ENCODE measurements at regions not wholly inside any gene's neighbourhood (a gene's known extent, or its start where the extent isn't known, plus 50 kb on each side); places are given as distances from the start of the nearest gene placed in this dataset.

DNA sequence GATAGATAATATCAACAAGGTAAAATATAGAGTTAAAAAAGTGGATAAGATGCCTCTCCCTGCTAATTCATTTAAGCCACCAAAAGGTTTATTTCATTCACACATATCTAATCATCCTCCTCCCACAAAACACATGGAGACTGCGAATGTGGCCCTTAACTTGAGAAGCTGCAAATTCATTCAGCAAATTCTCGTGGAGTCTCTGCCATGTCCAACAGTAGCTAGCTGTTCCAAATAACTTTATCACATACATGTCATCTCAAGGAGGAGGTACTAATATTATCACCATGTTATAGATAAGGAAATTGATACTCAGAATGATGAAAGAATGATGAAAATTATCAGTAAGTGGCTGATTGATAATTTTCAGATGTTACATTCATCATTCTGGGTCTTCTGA, 950.2 kb downstream of the CDH11 start:
- H3K4me1 ChIP-seq (ENCODE audit: low read depth) = no peaks in the 10 kb centered on the region
- no peak overlapping the region for H3K4me3 ChIP-seq
- H3K9me3 ChIP-seq (ENCODE audit: low read depth) = no peaks in the 10 kb centered on the region
- H3K27me3 ChIP-seq = no peaks in the 10 kb centered on the region
- TF ChIP-seq, protein P1, sequence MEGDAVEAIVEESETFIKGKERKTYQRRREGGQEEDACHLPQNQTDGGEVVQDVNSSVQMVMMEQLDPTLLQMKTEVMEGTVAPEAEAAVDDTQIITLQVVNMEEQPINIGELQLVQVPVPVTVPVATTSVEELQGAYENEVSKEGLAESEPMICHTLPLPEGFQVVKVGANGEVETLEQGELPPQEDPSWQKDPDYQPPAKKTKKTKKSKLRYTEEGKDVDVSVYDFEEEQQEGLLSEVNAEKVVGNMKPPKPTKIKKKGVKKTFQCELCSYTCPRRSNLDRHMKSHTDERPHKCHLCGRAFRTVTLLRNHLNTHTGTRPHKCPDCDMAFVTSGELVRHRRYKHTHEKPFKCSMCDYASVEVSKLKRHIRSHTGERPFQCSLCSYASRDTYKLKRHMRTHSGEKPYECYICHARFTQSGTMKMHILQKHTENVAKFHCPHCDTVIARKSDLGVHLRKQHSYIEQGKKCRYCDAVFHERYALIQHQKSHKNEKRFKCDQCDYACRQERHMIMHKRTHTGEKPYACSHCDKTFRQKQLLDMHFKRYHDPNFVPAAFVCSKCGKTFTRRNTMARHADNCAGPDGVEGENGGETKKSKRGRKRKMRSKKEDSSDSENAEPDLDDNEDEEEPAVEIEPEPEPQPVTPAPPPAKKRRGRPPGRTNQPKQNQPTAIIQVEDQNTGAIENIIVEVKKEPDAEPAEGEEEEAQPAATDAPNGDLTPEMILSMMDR (IDR thresholded peaks at IDR 0.05; ENCODE audit: low read depth, low read length) = no peak
- no peaks in the 10 kb centered on the region for H3K36me3 ChIP-seq
- H3K27ac ChIP-seq = no peak overlapping the region
- DNase-seq (ENCODE audit: low read depth in 1 of 2, low spot score in 1 of 2) = no peak

DNA sequence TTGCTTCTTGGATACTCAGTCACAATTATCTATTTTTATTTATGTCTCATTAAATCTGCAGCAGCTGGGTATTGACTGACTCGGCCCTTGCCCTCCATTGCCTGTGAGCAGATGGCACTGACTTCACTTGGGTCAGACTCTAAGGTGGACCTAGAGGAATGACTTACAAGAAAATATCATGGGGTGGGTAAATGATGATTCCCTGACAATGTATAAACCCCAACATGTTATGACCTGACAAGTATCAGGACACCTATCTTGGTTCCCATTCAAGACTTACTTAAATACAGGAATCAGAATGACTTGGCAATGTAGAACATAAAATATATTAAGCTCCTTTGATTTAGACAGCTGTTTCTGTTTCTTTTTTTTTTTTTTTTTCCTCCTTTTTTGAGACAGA, 953.5 kb downstream of the CDH11 start:
- TF ChIP-seq, protein P1 (IDR thresholded peaks at IDR 0.05; ENCODE audit: low read depth, low read length) = no peak
- Histone ChIP-seq H3K9me3 (ENCODE audit: low read depth) (no peaks in the 10 kb centered on the region), H3K27ac (no peak overlapping the region)

DNA sequence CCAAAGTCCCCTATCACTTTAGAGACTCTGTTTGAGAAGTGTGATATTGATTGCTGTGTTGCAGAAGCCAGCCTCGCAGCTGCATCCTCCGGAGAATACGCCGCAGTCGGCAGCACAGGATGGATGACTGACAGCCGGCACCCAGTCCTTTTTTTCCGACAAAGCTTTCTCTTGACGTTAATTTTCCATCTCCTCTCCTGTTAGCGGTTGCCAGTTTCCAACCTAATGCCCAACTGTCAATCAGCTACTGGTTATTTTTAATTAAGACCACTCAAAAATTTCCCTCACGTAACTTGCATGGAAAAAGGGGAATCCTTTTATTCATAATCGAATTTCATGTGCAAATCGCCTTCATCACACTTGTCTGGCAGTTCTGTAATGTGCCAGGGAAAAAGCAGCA, 953.9 kb downstream of the CDH11 start:
- no peak for DNase-seq (ENCODE audit: low read depth in 1 of 2, low spot score in 1 of 2)
- Histone ChIP-seq H3K27me3 (no peaks in the 10 kb centered on the region), H3K9me3 (ENCODE audit: low read depth) (no peaks in the 10 kb centered on the region), H3K36me3 (no peaks in the 10 kb centered on the region), H3K4me3 (no peak overlapping the region), H3K4me1 (ENCODE audit: low read depth) (no peaks in the 10 kb centered on the region), H3K27ac (no peak overlapping the region)
- TF ChIP-seq, protein P1 (IDR thresholded peaks at IDR 0.05; ENCODE audit: low read depth, low read length) = no peak

More for the DNA sequence above, 953.5 kb downstream of the CDH11 start:
- Histone ChIP-seq H3K27me3 (no peaks in the 10 kb centered on the region), H3K4me3 (no peak overlapping the region), H3K36me3 (no peaks in the 10 kb centered on the region), H3K4me1 (ENCODE audit: low read depth) (no peaks in the 10 kb centered on the region)
- no peak for DNase-seq (ENCODE audit: low read depth in 1 of 2, low spot score in 1 of 2)

DNA sequence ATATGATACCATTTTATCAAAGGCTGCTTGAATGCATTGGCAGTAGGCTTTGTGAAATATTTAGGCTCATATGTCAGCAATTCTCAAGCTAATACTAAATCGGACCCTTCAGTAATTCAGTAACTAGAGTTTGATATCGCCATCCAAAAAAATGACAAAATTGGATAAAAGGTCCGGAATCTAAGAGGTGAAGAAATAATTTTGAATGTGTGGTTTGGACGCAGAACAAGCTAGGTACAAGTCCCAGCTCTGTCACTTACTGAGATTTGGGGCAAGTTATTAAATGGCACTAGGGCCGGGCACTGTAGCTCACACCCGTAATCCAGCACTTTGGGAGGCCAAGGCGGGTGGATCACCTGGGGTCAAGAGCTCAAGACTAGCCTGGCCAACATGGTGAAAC, 956.5 kb downstream of the CDH11 start:
- TF ChIP-seq, protein P1 (IDR thresholded peaks at IDR 0.05; ENCODE audit: low read depth, low read length) = no peak
- H3K36me3 ChIP-seq = no peaks in the 10 kb centered on the region
- DNase-seq (ENCODE audit: low read depth in 1 of 2, low spot score in 1 of 2) = no peak
- H3K4me3 ChIP-seq = no peak overlapping the region
- no peaks in the 10 kb centered on the region for H3K9me3 ChIP-seq (ENCODE audit: low read depth)
- H3K4me1 ChIP-seq (ENCODE audit: low read depth) = no peaks in the 10 kb centered on the region
- H3K27me3 ChIP-seq = no peaks in the 10 kb centered on the region
- H3K27ac ChIP-seq = no peak overlapping the region

DNA sequence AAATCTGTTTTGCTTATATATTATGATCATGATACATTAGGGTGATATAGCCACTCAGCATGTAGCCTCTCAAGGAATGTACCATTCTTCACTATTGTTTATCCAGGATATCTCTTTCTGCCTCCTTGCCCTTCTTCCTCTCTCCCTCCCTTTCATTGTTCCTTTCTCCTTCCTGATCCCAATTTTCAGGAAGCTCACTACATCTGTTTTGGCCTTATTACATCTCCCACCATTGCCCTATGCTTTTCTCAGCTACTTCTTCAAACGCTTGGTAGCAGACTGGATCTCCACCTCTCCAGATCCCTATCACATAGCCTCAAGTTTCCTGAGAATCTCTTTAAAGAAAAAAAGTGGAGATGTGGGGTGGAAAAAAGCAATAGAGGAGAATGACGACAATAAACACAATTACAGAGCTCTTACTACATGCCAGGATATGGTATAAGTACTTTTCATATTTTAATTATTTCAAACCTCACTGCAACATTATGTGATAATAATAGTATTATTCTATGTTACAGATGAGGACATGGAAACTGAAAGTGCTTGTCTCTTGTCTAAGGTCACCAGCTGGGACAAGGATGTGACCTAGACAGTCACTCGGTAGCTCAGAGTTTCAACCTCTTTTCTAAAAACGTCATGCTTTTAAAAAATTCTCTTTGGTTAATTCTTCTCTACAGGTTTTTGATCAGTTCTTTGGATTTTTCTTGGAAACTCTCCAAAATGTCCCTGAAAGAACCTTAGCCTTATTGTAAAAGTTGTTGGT, 959.1 kb downstream of the CDH11 start:
- TF ChIP-seq, protein P1 (IDR thresholded peaks at IDR 0.05; ENCODE audit: low read depth, low read length) = no peak
- Histone ChIP-seq H3K4me1 (ENCODE audit: low read depth) (no peaks in the 10 kb centered on the region), H3K27ac (no peak overlapping the region), H3K9me3 (ENCODE audit: low read depth) (no peaks in the 10 kb centered on the region), H3K4me3 (no peak overlapping the region), H3K27me3 (no peaks in the 10 kb centered on the region), H3K36me3 (no peaks in the 10 kb centered on the region)
- DNase-seq (ENCODE audit: low read depth in 1 of 2, low spot score in 1 of 2) = no peak

Data from cardiac muscle cell (in vitro differentiated cells and primary cell).